ENCODE measurements at regions not wholly inside any gene's neighbourhood (a gene's known extent, or its start where the extent isn't known, plus 50 kb on each side); places are given as distances from the start of the nearest gene placed in this dataset.

GRCh38 chr2:63769915-63770314, 71.8 kb upstream of the UGP2 start:
- Histone ChIP-seq H3K27me3 (ENCODE audit: insufficient read depth, low read length, poor library complexity) (no peaks in the 10 kb centered on the region), H3K4me3 (ENCODE audit: low read depth in 1 of 2, low read length in 2 of 2) (no peak overlapping the region), H3K79me2 (ENCODE audit: insufficient read depth, low read length) (no peaks in the 10 kb centered on the region), H3K4me1 (ENCODE audit: insufficient read depth, low read length) (no peaks in the 10 kb centered on the region), H3K9ac (ENCODE audit: low read depth, low read length) (no peak overlapping the region), H3K4me2 (ENCODE audit: insufficient read depth, low read length) (no peak overlapping the region), H3K27ac (ENCODE audit: low read length) (no peak overlapping the region), H4K20me1 (ENCODE audit: insufficient read depth, low read length) (no peaks in the 10 kb centered on the region), H3K36me3 (ENCODE audit: insufficient read depth, low read length) (no peaks in the 10 kb centered on the region), H3K9me3 (ENCODE audit: insufficient read depth, low read length, severe bottlenecking) (peaks cover 8% of the 10 kb centered on the region), H2AFZ (ENCODE audit: low read depth, low read length) (no peak overlapping the region)
- ATAC-seq (ENCODE audit: insufficient read depth, low read depth) (no peak), DNase-seq (no peak)
- TF ChIP-seq EZH2 (IDR thresholded peaks at IDR 0.05; ENCODE audit: borderline replicate concordance, low read depth, low read length, severe bottlenecking): no peak
- no peak for TF ChIP-seq CTCF (IDR thresholded peaks at IDR 0.05; ENCODE audit: borderline replicate concordance, extremely low read depth, low read length, poor library complexity, severe bottlenecking)

- no peak for TF ChIP-seq CTCF (IDR thresholded peaks at IDR 0.05; ENCODE audit: borderline replicate concordance, extremely low read depth, low read length, poor library complexity, severe bottlenecking)
- TF ChIP-seq EZH2 (IDR thresholded peaks at IDR 0.05; ENCODE audit: borderline replicate concordance, low read depth, low read length, severe bottlenecking): no peak
These were observed 69.6 kb upstream of the UGP2 start for GRCh38 chr2:63772061-63772460.

GRCh38 chr2:63775191-63775590, 66.5 kb upstream of the UGP2 start:
- H3K4me2 ChIP-seq (ENCODE audit: insufficient read depth, low read length): no peak overlapping the region
- TF ChIP-seq EZH2 (IDR thresholded peaks at IDR 0.05; ENCODE audit: borderline replicate concordance, low read depth, low read length, severe bottlenecking) (no peak), CTCF (IDR thresholded peaks at IDR 0.05; ENCODE audit: borderline replicate concordance, extremely low read depth, low read length, poor library complexity, severe bottlenecking) (no peak)
- H3K27ac ChIP-seq (ENCODE audit: low read length): no peak overlapping the region
- no peak overlapping the region for H3K9ac ChIP-seq (ENCODE audit: low read depth, low read length)
- H3K36me3 ChIP-seq (ENCODE audit: insufficient read depth, low read length): no peaks in the 10 kb centered on the region
- no peaks in the 10 kb centered on the region for H3K4me1 ChIP-seq (ENCODE audit: insufficient read depth, low read length)
- no peaks in the 10 kb centered on the region for H3K79me2 ChIP-seq (ENCODE audit: insufficient read depth, low read length)
- no peak overlapping the region for H2AFZ ChIP-seq (ENCODE audit: low read depth, low read length)
- no peak for DNase-seq
- no peak for ATAC-seq (ENCODE audit: insufficient read depth, low read depth)
- no peak overlapping the region for H3K4me3 ChIP-seq (ENCODE audit: low read depth in 1 of 2, low read length in 2 of 2)
- no peaks in the 10 kb centered on the region for H4K20me1 ChIP-seq (ENCODE audit: insufficient read depth, low read length)
- H3K9me3 ChIP-seq (ENCODE audit: insufficient read depth, low read length, severe bottlenecking): no peaks in the 10 kb centered on the region
- no peaks in the 10 kb centered on the region for H3K27me3 ChIP-seq (ENCODE audit: insufficient read depth, low read length, poor library complexity)

More at GRCh38 chr2:63772061-63772460, 69.6 kb upstream of the UGP2 start:
- no peaks in the 10 kb centered on the region for H4K20me1 ChIP-seq (ENCODE audit: insufficient read depth, low read length)
- no peak overlapping the region for H3K4me3 ChIP-seq (ENCODE audit: low read depth in 1 of 2, low read length in 2 of 2)
- H3K4me1 ChIP-seq (ENCODE audit: insufficient read depth, low read length): no peaks in the 10 kb centered on the region
- no peaks in the 10 kb centered on the region for H3K79me2 ChIP-seq (ENCODE audit: insufficient read depth, low read length)
- no peaks in the 10 kb centered on the region for H3K36me3 ChIP-seq (ENCODE audit: insufficient read depth, low read length)
- DNase-seq (no peak), ATAC-seq (ENCODE audit: insufficient read depth, low read depth) (no peak)
- H3K27ac ChIP-seq (ENCODE audit: low read length): no peak overlapping the region
- H2AFZ ChIP-seq (ENCODE audit: low read depth, low read length): no peak overlapping the region
- H3K4me2 ChIP-seq (ENCODE audit: insufficient read depth, low read length): no peak overlapping the region
- peaks cover 6% of the 10 kb centered on the region for H3K9me3 ChIP-seq (ENCODE audit: insufficient read depth, low read length, severe bottlenecking)
- H3K9ac ChIP-seq (ENCODE audit: low read depth, low read length): no peak overlapping the region
- no peaks in the 10 kb centered on the region for H3K27me3 ChIP-seq (ENCODE audit: insufficient read depth, low read length, poor library complexity)

- Histone ChIP-seq H3K9me3 (ENCODE audit: insufficient read depth, low read length, severe bottlenecking) (no peaks in the 10 kb centered on the region), H3K9ac (ENCODE audit: low read depth, low read length) (no peak overlapping the region), H3K27ac (ENCODE audit: low read length) (no peak overlapping the region), H3K4me2 (ENCODE audit: insufficient read depth, low read length) (no peak overlapping the region), H3K36me3 (ENCODE audit: insufficient read depth, low read length) (no peaks in the 10 kb centered on the region), H3K27me3 (ENCODE audit: insufficient read depth, low read length, poor library complexity) (no peaks in the 10 kb centered on the region), H3K4me1 (ENCODE audit: insufficient read depth, low read length) (no peaks in the 10 kb centered on the region), H4K20me1 (ENCODE audit: insufficient read depth, low read length) (no peaks in the 10 kb centered on the region), H3K79me2 (ENCODE audit: insufficient read depth, low read length) (no peaks in the 10 kb centered on the region), H3K4me3 (ENCODE audit: low read depth in 1 of 2, low read length in 2 of 2) (no peak overlapping the region), H2AFZ (ENCODE audit: low read depth, low read length) (no peak overlapping the region)
- ATAC-seq (ENCODE audit: insufficient read depth, low read depth): no peak
- no peak for DNase-seq
- no peak for TF ChIP-seq CTCF (IDR thresholded peaks at IDR 0.05; ENCODE audit: borderline replicate concordance, extremely low read depth, low read length, poor library complexity, severe bottlenecking)
- TF ChIP-seq EZH2 (IDR thresholded peaks at IDR 0.05; ENCODE audit: borderline replicate concordance, low read depth, low read length, severe bottlenecking): no peak
These were observed 65.3 kb upstream of the UGP2 start for GRCh38 chr2:63776382-63776781.
